ENCODE measurements at regions not wholly inside any gene's neighbourhood (a gene's known extent, or its start where the extent isn't known, plus 50 kb on each side); places are given as distances from the start of the nearest gene placed in this dataset.

- TF ChIP-seq GATA2 (IDR thresholded peaks at IDR 0.05; ENCODE audit: low read depth, low read length): no peak
- no peak for TF ChIP-seq GATA3 (IDR thresholded peaks at IDR 0.05; ENCODE audit: low read depth, low read length)
These were observed 333.1 kb downstream of the KCNRG start for GRCh38 chr13:50348371-50348770.

DNA sequence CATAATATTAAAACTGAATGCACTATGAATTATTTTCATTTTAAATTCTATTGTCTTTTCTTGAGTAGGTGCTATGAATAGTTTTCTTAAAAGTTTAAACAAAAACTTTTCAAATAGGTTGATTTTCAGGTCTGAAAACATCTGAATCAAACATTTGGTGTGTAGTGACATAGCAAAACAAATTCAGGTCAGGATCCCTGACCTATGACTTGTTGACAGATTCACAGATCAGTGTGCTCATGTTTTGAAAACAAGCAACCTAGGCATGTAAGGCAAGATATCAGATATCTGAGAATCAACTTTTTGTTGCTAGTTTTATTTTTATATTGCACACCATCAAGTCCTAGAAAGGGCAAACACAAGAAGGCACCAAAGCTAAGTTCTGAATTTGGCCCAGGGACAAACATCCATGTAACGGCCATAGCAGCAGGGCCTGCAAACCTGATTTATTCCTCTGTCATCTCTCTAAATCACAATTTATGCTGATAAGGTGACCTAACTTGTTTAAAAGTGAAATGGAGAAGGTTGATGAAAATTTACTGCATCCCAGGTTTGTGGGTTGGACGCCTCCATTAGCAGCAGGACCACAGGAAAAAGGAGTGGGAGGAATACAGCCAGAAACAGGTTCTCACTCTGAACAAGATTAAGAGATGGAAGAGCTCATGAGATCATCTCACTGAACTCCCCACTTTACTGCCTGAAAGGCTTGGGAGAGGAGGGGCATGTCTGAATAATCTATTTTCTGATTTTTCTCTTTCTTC, 337.7 kb downstream of the KCNRG start:
- TF ChIP-seq GATA3 (IDR thresholded peaks at IDR 0.05; ENCODE audit: low read depth, low read length): no peak
- 0 out of 2 replicates have a peak, but pooled peaks have one; percentile 14 for TF ChIP-seq GATA2 (IDR thresholded peaks at IDR 0.05; ENCODE audit: low read depth, low read length)

DNA sequence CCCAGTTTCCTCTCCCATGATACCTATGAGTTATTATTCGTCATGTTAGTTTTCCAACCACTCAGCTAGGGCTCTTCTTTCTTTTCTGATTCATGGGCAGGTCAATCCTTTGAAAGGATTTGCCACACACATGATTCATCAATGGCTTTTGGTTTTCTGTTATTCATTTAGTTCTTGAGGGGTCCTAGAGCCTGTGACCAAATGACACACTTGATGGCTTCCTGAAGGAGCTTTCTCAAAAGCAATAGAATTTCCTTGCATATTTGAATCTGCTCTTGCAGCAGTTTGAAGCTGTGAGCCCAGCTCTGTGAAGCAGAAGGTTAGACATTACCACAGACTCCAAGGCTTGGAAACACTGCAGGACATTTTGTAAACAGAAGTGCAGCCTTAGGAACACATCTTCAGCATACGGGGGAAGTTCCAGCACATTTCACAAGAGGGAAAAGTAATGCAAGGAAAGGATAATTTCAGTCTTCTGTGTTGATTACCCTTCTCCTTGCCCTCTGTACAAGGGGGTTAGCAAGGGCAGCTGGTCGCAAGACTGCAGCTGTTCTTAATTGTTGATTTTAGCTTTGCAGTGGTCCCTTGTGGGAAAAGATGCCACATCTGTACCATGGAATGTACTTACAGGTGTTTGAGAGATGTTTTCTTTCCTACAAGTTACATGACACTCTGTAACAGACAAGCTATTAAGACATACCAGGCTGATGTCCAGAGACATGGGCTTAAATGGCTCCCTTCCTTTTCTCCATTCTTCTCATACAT, 338.6 kb downstream of the KCNRG start:
- TF ChIP-seq GATA2 (IDR thresholded peaks at IDR 0.05; ENCODE audit: low read depth, low read length) (no peak), GATA3 (IDR thresholded peaks at IDR 0.05; ENCODE audit: low read depth, low read length) (no peak)

GRCh38 chr13:50355797-50356196, 340.6 kb downstream of the KCNRG start:
- TF ChIP-seq GATA2 (IDR thresholded peaks at IDR 0.05; ENCODE audit: low read depth, low read length): no peak
- no peak for TF ChIP-seq GATA3 (IDR thresholded peaks at IDR 0.05; ENCODE audit: low read depth, low read length)

DNA sequence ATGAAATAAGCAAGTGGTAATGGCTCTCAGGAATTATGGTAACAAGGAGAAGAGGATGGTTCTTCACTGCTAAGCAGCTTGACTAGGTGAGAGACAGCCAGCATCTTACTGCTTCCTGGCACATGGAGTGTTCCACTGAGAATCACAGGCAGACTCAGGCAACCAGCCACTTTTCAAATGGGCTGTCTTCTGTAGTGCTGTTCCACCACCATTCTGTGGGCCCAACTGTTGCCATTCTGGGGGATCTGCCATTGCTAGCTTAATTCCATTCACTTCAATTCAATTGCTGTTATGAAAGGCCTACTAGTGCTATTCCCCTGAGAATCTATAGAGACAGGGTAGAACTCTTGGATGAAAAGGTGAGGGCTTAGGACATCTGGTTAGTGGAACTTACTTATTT, 341.9 kb downstream of the KCNRG start:
- no peak for TF ChIP-seq GATA2 (IDR thresholded peaks at IDR 0.05; ENCODE audit: low read depth, low read length)
- no peak for TF ChIP-seq GATA3 (IDR thresholded peaks at IDR 0.05; ENCODE audit: low read depth, low read length)

DNA sequence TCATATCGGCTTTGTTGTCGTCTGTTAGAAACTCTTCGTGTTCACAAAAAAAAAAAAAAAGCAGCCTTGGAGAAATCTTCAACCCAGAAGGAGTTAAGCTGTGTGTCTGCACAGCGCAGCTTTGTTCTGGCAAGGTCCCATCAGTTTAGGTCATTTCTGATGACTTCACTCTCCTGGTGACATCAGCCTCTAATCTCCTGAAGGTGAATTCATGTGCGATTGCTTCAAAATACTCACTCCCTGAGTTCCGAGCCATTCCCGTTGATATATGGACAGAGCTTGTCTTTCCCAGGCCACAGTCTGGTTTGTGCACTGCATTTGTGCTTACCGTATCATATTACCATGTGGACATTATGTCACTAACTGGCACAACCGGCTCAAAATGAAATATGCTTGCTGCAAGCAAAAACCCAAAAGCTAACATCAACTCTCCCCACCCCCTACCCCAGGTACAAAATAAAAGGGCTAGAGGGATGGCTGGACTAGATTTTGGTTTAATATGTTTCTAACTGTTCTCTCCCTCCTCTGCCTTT, 342.4 kb downstream of the KCNRG start:
- TF ChIP-seq GATA2 (IDR thresholded peaks at IDR 0.05; ENCODE audit: low read depth, low read length) (no peak), GATA3 (IDR thresholded peaks at IDR 0.05; ENCODE audit: low read depth, low read length) (no peak)

- TF ChIP-seq GATA2 (IDR thresholded peaks at IDR 0.05; ENCODE audit: low read depth, low read length): no peak
- no peak for TF ChIP-seq GATA3 (IDR thresholded peaks at IDR 0.05; ENCODE audit: low read depth, low read length)
These were observed 343.2 kb downstream of the KCNRG start for GRCh38 chr13:50358231-50359040.

- TF ChIP-seq GATA2 (IDR thresholded peaks at IDR 0.05; ENCODE audit: low read depth, low read length) (no peak), GATA3 (IDR thresholded peaks at IDR 0.05; ENCODE audit: low read depth, low read length) (no peak)
These were observed 343.8 kb downstream of the KCNRG start for GRCh38 chr13:50359041-50359367.

DNA sequence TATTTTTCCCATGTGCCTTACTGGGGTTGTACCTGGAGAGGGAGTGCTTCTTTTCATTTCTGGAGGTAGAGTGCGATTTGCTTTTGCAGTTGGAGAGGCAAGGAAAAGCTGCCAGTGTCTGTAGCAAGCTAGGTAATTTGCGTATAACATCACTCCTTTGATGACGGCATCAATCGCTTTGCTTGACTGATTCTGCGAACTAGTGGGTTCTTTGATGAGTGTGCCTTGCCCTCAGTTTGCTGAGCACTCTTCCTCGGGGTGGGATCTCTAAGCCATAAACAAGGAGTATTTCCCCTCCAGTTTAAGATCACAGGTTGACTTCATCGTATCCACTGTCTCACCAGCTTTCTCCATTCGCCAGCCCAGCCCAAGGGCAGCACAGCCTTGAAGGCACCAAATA, 344.5 kb downstream of the KCNRG start:
- no peak for TF ChIP-seq GATA2 (IDR thresholded peaks at IDR 0.05; ENCODE audit: low read depth, low read length)
- TF ChIP-seq GATA3 (IDR thresholded peaks at IDR 0.05; ENCODE audit: low read depth, low read length): no peak

DNA sequence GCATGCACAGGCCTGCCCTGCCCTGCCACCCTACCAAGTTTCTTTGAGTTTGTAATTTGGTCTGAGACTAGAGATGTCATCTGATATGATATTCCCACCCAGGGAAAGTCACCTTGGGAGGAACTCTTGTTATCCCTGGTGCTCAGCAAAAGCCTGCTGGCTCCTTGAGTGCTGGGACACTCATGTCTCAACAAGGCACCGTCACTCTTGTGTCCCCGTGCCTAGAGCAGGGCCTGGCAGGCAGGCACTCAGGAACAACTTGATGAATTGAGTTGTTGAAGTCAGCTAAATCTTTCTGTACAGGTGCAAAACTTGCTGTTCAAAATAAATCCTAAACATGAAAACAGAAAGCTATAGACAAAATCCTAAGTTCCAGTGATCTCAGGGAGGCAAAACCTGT, 345.4 kb downstream of the KCNRG start:
- no peak for TF ChIP-seq GATA3 (IDR thresholded peaks at IDR 0.05; ENCODE audit: low read depth, low read length)
- TF ChIP-seq GATA2 (IDR thresholded peaks at IDR 0.05; ENCODE audit: low read depth, low read length): no peak

DNA sequence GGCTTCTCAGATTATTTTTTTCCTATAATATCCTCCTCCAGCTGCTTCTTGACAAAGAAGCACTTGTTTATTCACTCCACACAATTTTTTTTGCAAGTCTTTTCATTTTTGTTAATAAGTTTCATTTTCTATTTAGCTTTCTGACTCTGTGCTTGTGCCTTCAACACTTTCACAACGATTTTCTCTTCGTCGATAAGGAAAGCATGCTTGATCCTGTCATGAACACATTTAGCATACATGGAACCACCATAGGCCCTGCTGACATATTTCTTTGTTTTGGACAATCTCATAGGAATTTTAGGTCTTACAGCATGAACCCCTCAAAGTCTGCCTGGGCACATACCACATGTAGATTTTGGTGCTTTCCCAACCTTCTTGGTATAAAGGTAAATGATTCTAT, 346.0 kb downstream of the KCNRG start:
- TF ChIP-seq GATA3 (IDR thresholded peaks at IDR 0.05; ENCODE audit: low read depth, low read length) (no peak), GATA2 (IDR thresholded peaks at IDR 0.05; ENCODE audit: low read depth, low read length) (no peak)

GRCh38 chr13:50365408-50366391, 350.5 kb downstream of the KCNRG start:
- TF ChIP-seq GATA3 (IDR thresholded peaks at IDR 0.05; ENCODE audit: low read depth, low read length) (no peak), GATA2 (IDR thresholded peaks at IDR 0.05; ENCODE audit: low read depth, low read length) (no peak)

Data from SH-SY5Y (cell line).